ENCODE measurements at regions not wholly inside any gene's neighbourhood (a gene's known extent, or its start where the extent isn't known, plus 50 kb on each side); places are given as distances from the start of the nearest gene placed in this dataset.

- H3K4me3 ChIP-seq (replicated peaks in 1 of 3) = no peak overlapping the region
- no peak for TF ChIP-seq POLR2A (IDR thresholded peaks at IDR 0.05)
- H3K4me1 ChIP-seq = no peaks in the 10 kb centered on the region
- no peaks in the 10 kb centered on the region for H3K27me3 ChIP-seq
- no peaks in the 10 kb centered on the region for H3K9me3 ChIP-seq
- H3K27ac ChIP-seq = no peak overlapping the region
- WGBS, 2 donors = 86% methylated on average over 5 of the region's 5 CpGs
- intact Hi-C loops (cut with DNase I) = no loop called here
- DNase-seq = no peak
- no peaks in the 10 kb centered on the region for H3K36me3 ChIP-seq
Measured at GRCh38 chr16:61149709-61150108, 886.5 kb downstream of the CDH8 start.

GRCh38 chr16:61148930-61149329, 887.3 kb downstream of the CDH8 start:
- Histone ChIP-seq H3K4me3 (replicated peaks in 1 of 3) (no peak overlapping the region), H3K27me3 (no peaks in the 10 kb centered on the region), H3K27ac (no peak overlapping the region), H3K4me1 (no peaks in the 10 kb centered on the region), H3K9me3 (no peaks in the 10 kb centered on the region), H3K36me3 (no peaks in the 10 kb centered on the region)
- WGBS, 2 donors = 77 to 83% methylated on average over 3 of the region's 3 CpGs
- DNase-seq = no peak
- no peak for TF ChIP-seq POLR2A (IDR thresholded peaks at IDR 0.05)
- no peak for TF ChIP-seq CTCF (IDR thresholded peaks at IDR 0.05)
- intact Hi-C loops (cut with DNase I) = no loop called here

- Histone ChIP-seq H3K27me3 (no peaks in the 10 kb centered on the region), H3K9me3 (no peaks in the 10 kb centered on the region), H3K4me3 (replicated peaks in 1 of 3) (no peak overlapping the region), H3K4me1 (no peaks in the 10 kb centered on the region), H3K27ac (no peak overlapping the region), H3K36me3 (no peaks in the 10 kb centered on the region)
- no peak for DNase-seq
- no peak for TF ChIP-seq POLR2A (IDR thresholded peaks at IDR 0.05)
- no peak for TF ChIP-seq CTCF (IDR thresholded peaks at IDR 0.05)
- intact Hi-C loops (cut with DNase I) = no loop called here
- 46 to 70% methylated on average over 1 of the region's 1 CpG for WGBS, 2 donors
Measured at GRCh38 chr16:61146429-61146828, 889.8 kb downstream of the CDH8 start.

DNA sequence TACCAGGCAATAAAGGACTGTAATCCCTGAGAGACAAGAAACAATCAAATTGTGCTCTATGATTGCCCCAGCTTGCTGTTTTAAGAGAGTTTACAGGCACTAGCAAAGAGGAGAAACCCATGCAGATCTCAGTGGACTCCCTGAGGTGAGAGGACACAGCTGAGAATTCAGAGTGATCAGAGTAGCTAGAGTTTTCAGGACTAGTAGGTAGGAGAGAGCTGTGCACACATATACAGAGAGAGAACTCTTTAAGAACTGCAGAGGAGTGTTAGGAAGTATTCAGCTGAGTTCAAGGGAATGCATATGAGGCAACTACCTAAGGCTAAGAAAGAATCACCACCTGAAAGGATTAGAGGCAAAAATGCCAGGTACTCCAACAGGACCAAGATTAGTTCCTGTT, 904.8 kb downstream of the CDH8 start:
- H3K36me3 ChIP-seq = no peaks in the 10 kb centered on the region
- TF ChIP-seq CTCF (IDR thresholded peaks at IDR 0.05) (no peak), POLR2A (IDR thresholded peaks at IDR 0.05) (no peak)
- DNase-seq = no peak
- H3K27ac ChIP-seq = no peak overlapping the region
- no peak overlapping the region for H3K4me3 ChIP-seq (replicated peaks in 1 of 3)
- no peaks in the 10 kb centered on the region for H3K27me3 ChIP-seq
- no peaks in the 10 kb centered on the region for H3K9me3 ChIP-seq
- H3K4me1 ChIP-seq = no peaks in the 10 kb centered on the region
- intact Hi-C loops (cut with DNase I) = no loop called here

GRCh38 chr16:61128545-61129323, 907.5 kb downstream of the CDH8 start:
- intact Hi-C loops (cut with DNase I) = no loop called here
- no peaks in the 10 kb centered on the region for H3K36me3 ChIP-seq
- WGBS, 2 donors = 96 to 97% methylated on average over 23 to 40 of the region's 54 CpGs
- TF ChIP-seq CTCF (IDR thresholded peaks at IDR 0.05) (no peak), POLR2A (IDR thresholded peaks at IDR 0.05) (no peak)
- no peak for DNase-seq
- no peak overlapping the region for H3K27ac ChIP-seq
- no peaks in the 10 kb centered on the region for H3K27me3 ChIP-seq
- no peaks in the 10 kb centered on the region for H3K4me1 ChIP-seq
- H3K4me3 ChIP-seq (replicated peaks in 1 of 3) = no peak overlapping the region
- H3K9me3 ChIP-seq = no peaks in the 10 kb centered on the region
